Keratinocyte (primary cell): ENCODE measurements at regions not wholly inside any gene's neighbourhood (a gene's known extent, or its start where the extent isn't known, plus 50 kb on each side); places are given as distances from the start of the nearest gene placed in this dataset.

Experiments
- CTCF ChIP-seq, 3 experiments: IDR thresholded peaks in 1 of 3; conservative IDR thresholded peaks in 1 of 3; optimal IDR thresholded peaks in 1 of 3; 2 replicates in 2 of 3; 3 replicates in 1 of 3; pipeline versions ENCODE3 to v1.5.1; 2011; ENCODE audit warnings: low read length in 3 of 3, mild to moderate bottlenecking in 3 of 3, moderate library complexity in 2 of 3, control low read depth in 1 of 3, inconsistent platforms in 1 of 3; ENCODE audit not compliant: insufficient read depth in 2 of 3; ENCODE audit errors: extremely low read depth in 1 of 3
- EZH2 ChIP-seq: IDR thresholded peaks from one replicate; pipeline ENCODE4 v1.6.1; 2012; ENCODE audit warnings: inconsistent platforms, mild to moderate bottlenecking, low read length, moderate library complexity

- TF ChIP-seq CTCF (optimal IDR thresholded peaks at IDR 0.05 in 1 of 3, IDR thresholded peaks at IDR 0.05 in 1 of 3, conservative IDR thresholded peaks at IDR 0.05 in 1 of 3; ENCODE audit: extremely low read depth in 1 of 3, insufficient read depth in 2 of 3, low read length in 3 of 3) (no peak), EZH2 (no peak)
Observed at GRCh38 chr5:2614571-2614970, 136.9 kb downstream of the IRX2 start.
